ENCODE measurements at regions not wholly inside any gene's neighbourhood (a gene's known extent, or its start where the extent isn't known, plus 50 kb on each side); places are given as distances from the start of the nearest gene placed in this dataset.
A peak's percentile ranks its signal among the peaks of the same experiment; 100 is the strongest.

GRCh38 chr6:91043751-91044150 is 456.9 kb upstream of the MAP3K7 start:
- no peak for DNase-seq (ENCODE audit: low spot score)
- TF ChIP-seq CTCF (IDR thresholded peaks at IDR 0.05; ENCODE audit: borderline replicate concordance, control extremely low read depth, extremely low read depth, insufficient read depth, missing control alignments), result no peak
- in situ Hi-C loops (cut with MboI; ENCODE audit: low sequenced_read_pairs, unreplicated experiment), result no loop called here

- DNase-seq (ENCODE audit: low spot score), result no peak
- TF ChIP-seq CTCF (IDR thresholded peaks at IDR 0.05; ENCODE audit: borderline replicate concordance, control extremely low read depth, extremely low read depth, insufficient read depth, missing control alignments), result no peak
- in situ Hi-C loops (cut with MboI; ENCODE audit: low sequenced_read_pairs, unreplicated experiment), result no loop called here
These were observed 455.8 kb upstream of the MAP3K7 start for GRCh38 chr6:91042656-91043055.

- no peak for DNase-seq (ENCODE audit: low spot score)
- TF ChIP-seq CTCF (IDR thresholded peaks at IDR 0.05; ENCODE audit: borderline replicate concordance, control extremely low read depth, extremely low read depth, insufficient read depth, missing control alignments), result no peak
- in situ Hi-C loops (cut with MboI; ENCODE audit: low sequenced_read_pairs, unreplicated experiment), result no loop called here
These were observed 447.1 kb upstream of the MAP3K7 start for GRCh38 chr6:91033964-91034363.

GRCh38 chr6:91031581-91031980 is 444.7 kb upstream of the MAP3K7 start:
- DNase-seq (ENCODE audit: low spot score), result no peak
- in situ Hi-C loops (cut with MboI; ENCODE audit: low sequenced_read_pairs, unreplicated experiment), result no loop called here

GRCh38 chr6:91029211-91029610 is 442.3 kb upstream of the MAP3K7 start:
- in situ Hi-C loops (cut with MboI; ENCODE audit: low sequenced_read_pairs, unreplicated experiment), result no loop called here
- no peak for TF ChIP-seq CTCF (IDR thresholded peaks at IDR 0.05; ENCODE audit: borderline replicate concordance, control extremely low read depth, extremely low read depth, insufficient read depth, missing control alignments)
- DNase-seq (ENCODE audit: low spot score), result no peak

More at GRCh38 chr6:91031581-91031980, 444.7 kb upstream of the MAP3K7 start:
- TF ChIP-seq CTCF (IDR thresholded peaks at IDR 0.05; ENCODE audit: borderline replicate concordance, control extremely low read depth, extremely low read depth, insufficient read depth, missing control alignments), result no peak

GRCh38 chr6:91023529-91023928 is 436.7 kb upstream of the MAP3K7 start:
- in situ Hi-C loops (cut with MboI; ENCODE audit: low sequenced_read_pairs, unreplicated experiment), result no loop called here
- TF ChIP-seq CTCF (IDR thresholded peaks at IDR 0.05; ENCODE audit: borderline replicate concordance, control extremely low read depth, extremely low read depth, insufficient read depth, missing control alignments), result no peak
- DNase-seq (ENCODE audit: low spot score), result no peak

GRCh38 chr6:91020744-91021143 is 433.9 kb upstream of the MAP3K7 start:
- DNase-seq (ENCODE audit: low spot score), result peak; percentile 27
- TF ChIP-seq CTCF (IDR thresholded peaks at IDR 0.05; ENCODE audit: borderline replicate concordance, control extremely low read depth, extremely low read depth, insufficient read depth, missing control alignments), result no peak
- in situ Hi-C loops (cut with MboI; ENCODE audit: low sequenced_read_pairs, unreplicated experiment), result no loop called here

Measured in GM13976 (cell line).